ENCODE measurements at regions not wholly inside any gene's neighbourhood (a gene's known extent, or its start where the extent isn't known, plus 50 kb on each side); places are given as distances from the start of the nearest gene placed in this dataset.
"Not testable (repeated sequence)": the region's sequence is repeated elsewhere in the genome, so short reads cannot be mapped to it uniquely, and the experiment has no call there.

DNA sequence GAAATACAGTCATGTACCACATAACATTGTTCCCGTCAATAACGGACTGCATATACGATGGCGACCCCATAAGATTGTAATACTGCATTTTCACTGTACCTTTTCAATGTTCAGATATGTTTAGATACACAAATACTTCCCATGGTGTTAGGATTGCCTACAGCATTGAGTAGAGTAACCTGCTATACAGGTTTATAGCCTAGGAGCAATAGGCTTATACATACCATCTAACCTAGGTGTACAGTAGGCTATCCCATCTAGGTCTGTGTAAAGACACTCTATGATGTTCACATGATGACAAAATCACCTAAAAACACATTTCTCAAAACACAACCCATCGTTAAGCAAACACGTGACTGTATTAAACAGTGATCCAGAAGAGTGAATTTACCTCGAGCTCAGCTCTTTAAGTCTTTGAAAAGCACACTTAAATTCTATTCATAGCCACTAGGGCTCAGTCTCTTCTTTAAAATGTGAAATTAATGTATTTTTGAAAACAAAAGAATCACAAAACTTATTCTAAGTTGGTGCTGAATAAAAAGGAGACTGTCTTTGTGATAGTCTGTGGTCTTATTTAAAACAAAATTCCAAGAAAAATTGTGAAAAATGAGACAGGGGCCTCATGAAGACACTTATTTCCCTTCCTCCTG, 239.1 kb upstream of the ARID2 start:
- Mint-ChIP-seq H3K4me3 (no peak overlapping the region), H3K36me3 (ENCODE audit: low read depth) (no peaks in the 10 kb centered on the region), H3K27me3 (no peaks in the 10 kb centered on the region), H3K27ac (no peak overlapping the region), H3K4me1 (no peaks in the 10 kb centered on the region), H3K9me3 (peaks cover 5% of the 10 kb centered on the region)
- no peak for ATAC-seq (replicated peaks)

DNA sequence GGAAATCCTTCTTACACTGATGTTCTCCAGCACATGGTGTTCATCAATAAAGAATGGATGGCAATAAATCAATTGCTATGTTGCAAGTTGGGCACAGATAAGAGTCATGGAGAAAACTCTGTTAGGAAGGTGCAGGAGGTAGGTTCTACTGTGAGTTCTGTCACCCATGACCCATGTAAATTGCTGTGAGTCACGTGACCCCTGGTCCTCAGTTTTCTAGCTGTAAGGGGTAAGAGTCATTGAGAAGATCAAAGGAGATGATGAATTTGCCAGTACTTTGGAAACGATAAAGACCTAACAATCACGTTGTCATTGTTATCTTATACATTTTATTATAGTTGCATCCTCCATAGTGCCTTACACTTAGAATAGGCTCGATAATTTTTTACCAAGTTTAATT, 235.2 kb upstream of the ARID2 start:
- Mint-ChIP-seq H3K27ac (no peak overlapping the region), H3K36me3 (ENCODE audit: low read depth) (no peaks in the 10 kb centered on the region), H3K4me1 (no peaks in the 10 kb centered on the region), H3K27me3 (no peaks in the 10 kb centered on the region), H3K4me3 (no peak overlapping the region), H3K9me3 (peaks cover 5% of the 10 kb centered on the region)
- ATAC-seq (replicated peaks): no peak

DNA sequence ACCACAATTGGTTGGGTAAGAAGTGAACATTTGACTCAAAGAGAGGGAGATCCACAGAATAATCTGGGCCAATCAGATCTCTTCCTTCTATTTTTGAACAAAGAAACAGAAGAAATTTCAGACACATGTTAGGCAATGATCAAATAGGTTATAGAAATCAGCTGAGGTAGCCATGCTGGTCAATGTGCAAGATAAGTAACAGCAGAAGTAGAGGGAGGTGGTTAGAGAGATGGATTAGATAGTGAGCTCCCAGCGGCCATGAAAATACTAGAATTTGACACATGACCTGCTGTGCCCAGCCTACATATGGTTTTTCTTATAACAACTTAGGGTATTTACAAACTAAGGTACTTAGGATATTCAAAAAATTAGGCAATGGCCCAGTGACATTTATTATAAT, 230.9 kb upstream of the ARID2 start:
- ATAC-seq (replicated peaks): no peak
- Mint-ChIP-seq H3K27me3 (no peaks in the 10 kb centered on the region), H3K9me3 (no peaks in the 10 kb centered on the region), H3K4me3 (no peak overlapping the region), H3K27ac (no peak overlapping the region), H3K36me3 (ENCODE audit: low read depth) (no peaks in the 10 kb centered on the region), H3K4me1 (no peaks in the 10 kb centered on the region)

DNA sequence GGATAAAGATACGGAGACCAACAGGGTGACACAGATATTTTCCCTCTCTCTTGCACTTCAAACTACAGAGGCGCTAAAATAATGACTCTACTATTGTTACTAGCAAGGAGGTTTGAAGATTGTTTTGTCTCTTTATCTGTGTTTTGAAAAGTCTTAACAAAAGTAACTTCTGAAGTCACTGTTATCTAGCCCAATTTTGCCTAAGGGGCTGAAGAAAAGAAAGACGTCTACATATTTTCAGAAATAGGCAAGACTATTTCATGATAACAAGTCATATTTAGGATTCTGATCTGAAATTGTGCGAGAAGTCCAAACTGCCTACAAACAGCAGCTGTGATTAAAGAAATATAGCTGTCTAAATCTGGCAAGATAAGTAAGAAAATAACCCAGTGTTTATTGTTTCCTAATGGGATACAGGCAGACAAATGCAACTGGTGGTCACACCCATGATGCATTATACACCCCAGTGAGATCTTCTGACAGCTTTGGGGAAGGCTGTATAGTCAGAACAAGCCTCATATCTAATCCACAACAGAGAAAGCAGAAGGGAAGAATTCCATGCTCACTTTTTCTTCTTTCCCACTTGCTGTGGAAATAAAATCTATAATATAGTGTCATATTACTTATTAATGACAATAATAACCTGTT, 226.9 kb upstream of the ARID2 start:
- H3K27me3 Mint-ChIP-seq: no peaks in the 10 kb centered on the region
- H3K9me3 Mint-ChIP-seq: no peaks in the 10 kb centered on the region
- no peak overlapping the region for H3K4me3 Mint-ChIP-seq
- ATAC-seq (replicated peaks): no peak
- no peaks in the 10 kb centered on the region for H3K36me3 Mint-ChIP-seq (ENCODE audit: low read depth)
- no peaks in the 10 kb centered on the region for H3K4me1 Mint-ChIP-seq
- no peak overlapping the region for H3K27ac Mint-ChIP-seq

DNA sequence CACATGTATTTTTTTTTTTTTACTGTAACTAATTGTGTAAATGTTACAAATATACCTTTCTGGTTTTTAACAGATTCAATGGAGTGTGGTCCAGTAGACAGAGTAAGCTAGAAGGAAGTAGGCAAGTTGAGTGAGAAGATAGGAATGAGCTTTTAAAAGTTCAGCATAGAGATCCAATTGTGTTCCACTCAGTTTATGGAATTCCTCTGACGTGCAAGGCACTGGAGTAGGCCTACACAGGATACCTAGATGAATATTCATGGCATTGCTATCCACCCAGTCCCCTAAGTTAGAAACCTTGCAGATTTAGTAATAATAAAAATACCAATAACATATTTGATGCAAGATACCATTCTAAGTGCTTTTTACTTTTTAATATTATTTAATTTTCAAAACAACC, 225.6 kb upstream of the ARID2 start:
- Mint-ChIP-seq H3K27me3 (no peaks in the 10 kb centered on the region), H3K4me3 (no peak overlapping the region), H3K4me1 (no peaks in the 10 kb centered on the region), H3K9me3 (no peaks in the 10 kb centered on the region), H3K27ac (no peak overlapping the region), H3K36me3 (ENCODE audit: low read depth) (no peaks in the 10 kb centered on the region)
- ATAC-seq (replicated peaks): no peak

DNA sequence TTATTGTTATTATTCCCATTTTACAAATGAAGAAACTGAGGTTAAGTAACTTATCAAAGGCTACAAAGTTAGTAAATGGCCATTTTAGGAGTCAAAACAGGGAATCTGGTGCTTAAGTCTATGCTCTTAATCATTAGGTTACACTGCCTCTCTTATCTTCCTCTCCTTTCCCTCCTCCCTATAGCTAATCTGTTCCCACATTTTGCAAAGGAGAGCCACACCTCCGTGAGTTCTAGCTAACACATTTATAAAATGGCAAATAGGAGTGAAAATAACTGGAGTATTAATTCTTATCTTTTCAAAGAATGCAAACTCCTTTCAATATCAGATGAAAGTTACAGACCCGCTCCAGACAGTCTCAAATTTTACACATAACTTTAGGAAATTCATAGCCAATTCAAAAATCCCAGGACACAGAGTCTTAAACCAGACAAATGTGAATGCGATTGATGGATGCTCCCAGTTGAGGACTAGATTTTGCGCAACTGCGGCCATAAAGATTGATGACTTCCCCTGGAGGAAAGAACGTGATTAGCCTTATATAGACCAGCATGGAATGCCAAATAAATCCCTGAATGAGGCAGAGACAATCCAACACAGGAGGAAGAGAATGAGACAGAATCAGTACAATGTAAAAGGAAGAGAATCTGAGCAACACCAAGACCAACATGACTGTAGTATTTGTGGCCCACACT, 225.0 kb upstream of the ARID2 start:
- H3K9me3 Mint-ChIP-seq: no peaks in the 10 kb centered on the region
- no peak overlapping the region for H3K27ac Mint-ChIP-seq
- no peaks in the 10 kb centered on the region for H3K4me1 Mint-ChIP-seq

DNA sequence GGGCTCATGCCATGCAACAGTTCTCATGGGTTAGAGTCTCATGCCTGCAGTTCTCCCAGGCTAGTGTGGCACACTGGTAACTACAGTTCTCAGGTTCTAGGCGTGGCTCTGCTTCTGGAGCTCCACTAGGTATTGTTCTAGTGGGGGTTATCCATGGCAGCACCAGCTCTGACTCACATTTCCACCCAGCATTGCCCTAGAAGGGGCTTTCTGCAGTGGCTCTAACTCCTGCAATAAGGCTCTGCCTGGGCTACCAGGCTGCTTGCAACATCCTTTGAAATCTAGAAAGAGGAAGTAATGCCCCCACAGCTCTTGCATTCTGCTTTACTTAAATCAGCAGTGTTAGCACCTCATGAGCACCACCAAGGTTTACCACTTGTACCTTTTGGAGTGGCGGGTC, 220.3 kb upstream of the ARID2 start:
- Mint-ChIP-seq H3K4me3 (no peak overlapping the region), H3K4me1 (no peaks in the 10 kb centered on the region), H3K27ac (no peak overlapping the region), H3K27me3 (no peaks in the 10 kb centered on the region), H3K36me3 (ENCODE audit: low read depth) (no peaks in the 10 kb centered on the region), H3K9me3 (peaks cover 5% of the 10 kb centered on the region)
- no peak for ATAC-seq (replicated peaks)

More for the DNA sequence above, 225.0 kb upstream of the ARID2 start:
- H3K4me3 Mint-ChIP-seq: no peak overlapping the region
- H3K27me3 Mint-ChIP-seq: no peaks in the 10 kb centered on the region
- no peak for ATAC-seq (replicated peaks)
- H3K36me3 Mint-ChIP-seq (ENCODE audit: low read depth): no peaks in the 10 kb centered on the region

DNA sequence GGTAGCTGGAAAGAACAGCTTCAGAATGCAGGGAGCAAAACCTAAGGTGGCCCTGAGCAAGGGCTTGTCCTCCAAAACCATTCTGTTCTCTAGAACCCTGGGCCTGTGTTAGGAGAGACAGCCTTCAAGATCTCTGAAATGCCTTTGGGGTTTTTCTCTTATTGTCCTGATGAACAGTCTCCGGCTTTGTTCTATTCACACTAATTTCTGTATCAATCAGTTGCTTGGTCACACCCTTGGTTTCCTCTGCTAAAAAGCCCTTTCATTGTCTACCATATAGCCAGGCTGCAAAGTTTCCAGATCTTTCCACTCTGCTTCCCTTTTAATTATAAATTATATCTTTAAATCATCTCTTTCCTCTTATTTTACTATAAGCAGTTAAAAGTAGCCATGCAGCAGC, 219.9 kb upstream of the ARID2 start:
- Mint-ChIP-seq H3K4me3 (no peak overlapping the region), H3K27me3 (no peaks in the 10 kb centered on the region), H3K36me3 (ENCODE audit: low read depth) (no peaks in the 10 kb centered on the region)

DNA sequence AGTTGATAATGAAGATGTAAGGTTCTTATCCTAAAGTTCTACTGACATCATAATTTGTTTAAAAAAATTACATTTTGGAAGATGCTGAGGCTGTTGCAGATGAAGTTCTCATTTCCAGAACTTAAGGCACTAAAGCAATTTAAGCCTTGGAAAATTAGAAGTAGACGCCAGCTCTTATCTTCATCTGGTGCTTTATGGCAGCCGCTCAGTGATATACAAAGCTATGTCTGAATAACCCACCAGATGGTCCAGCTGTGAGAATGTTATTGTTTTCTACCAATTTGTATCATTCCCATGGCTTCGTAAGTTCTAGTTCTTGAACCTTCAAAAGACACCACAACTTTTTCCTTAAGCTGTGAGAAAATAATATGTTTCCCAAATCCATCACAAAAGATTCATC, 212.1 kb upstream of the ARID2 start:
- Mint-ChIP-seq H3K4me3 (no peak overlapping the region), H3K4me1 (peaks cover 10% of the 10 kb centered on the region), H3K27me3 (no peaks in the 10 kb centered on the region), H3K27ac (no peak overlapping the region), H3K36me3 (ENCODE audit: low read depth) (no peaks in the 10 kb centered on the region), H3K9me3 (peaks cover under 1% of the 10 kb centered on the region)
- ATAC-seq (replicated peaks): no peak

More for the DNA sequence above, 219.9 kb upstream of the ARID2 start:
- ATAC-seq (replicated peaks): no peak
- H3K9me3 Mint-ChIP-seq: peaks cover 5% of the 10 kb centered on the region
- no peaks in the 10 kb centered on the region for H3K4me1 Mint-ChIP-seq
- H3K27ac Mint-ChIP-seq: no peak overlapping the region

DNA sequence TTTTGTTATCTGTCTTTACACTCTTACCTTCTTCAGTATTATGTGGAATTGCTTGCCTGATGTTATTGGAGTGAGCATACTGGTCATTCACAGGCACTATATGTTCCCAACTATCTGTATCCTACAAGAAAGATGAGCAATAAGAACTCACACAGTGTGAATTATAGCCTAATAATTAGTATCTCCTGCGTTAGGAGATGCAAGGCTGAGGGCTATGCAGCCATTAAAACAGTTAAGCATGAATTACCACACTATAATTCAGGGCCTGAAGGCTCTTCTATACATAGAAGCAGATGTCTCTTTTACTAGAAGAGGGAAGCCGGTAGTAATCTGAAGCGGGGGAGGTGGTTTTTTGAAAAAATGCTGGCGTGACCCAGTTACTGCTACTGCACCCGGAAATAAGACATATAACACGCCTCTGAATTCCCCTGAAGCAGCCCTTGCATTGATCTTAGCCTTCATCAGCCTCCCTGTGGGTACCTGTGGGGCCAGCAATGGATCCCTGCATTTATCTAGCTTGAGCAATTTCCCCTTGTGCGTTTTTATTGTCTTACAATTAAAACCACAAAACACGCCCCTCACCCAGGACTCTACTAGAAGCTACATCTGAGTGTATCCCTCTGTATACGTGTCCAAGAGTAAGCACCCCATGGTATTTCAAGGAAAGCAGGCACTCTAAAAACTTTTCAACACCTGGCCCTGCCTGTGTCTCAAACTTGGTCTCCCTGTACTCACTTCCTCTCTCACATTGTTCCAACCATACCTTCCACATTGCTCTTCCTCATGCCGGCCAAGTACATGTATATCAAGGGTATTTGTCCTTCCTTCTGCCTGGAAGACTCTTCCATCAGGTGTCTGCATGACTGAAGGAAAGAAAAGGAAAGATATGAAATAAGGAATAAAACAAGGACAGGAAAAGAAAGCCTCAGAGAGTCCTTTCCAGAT, 210.9 kb upstream of the ARID2 start:
- H3K4me1 Mint-ChIP-seq: peaks cover 10% of the 10 kb centered on the region
- peak overlapping the region; percentile 62 for H3K4me3 Mint-ChIP-seq
- peaks cover 6% of the 10 kb centered on the region for H3K9me3 Mint-ChIP-seq
- peak; percentile 98 for ATAC-seq (replicated peaks)
- no peaks in the 10 kb centered on the region for H3K36me3 Mint-ChIP-seq (ENCODE audit: low read depth)
- H3K27ac Mint-ChIP-seq: peak overlapping the region; percentile 86
- H3K27me3 Mint-ChIP-seq: no peaks in the 10 kb centered on the region

DNA sequence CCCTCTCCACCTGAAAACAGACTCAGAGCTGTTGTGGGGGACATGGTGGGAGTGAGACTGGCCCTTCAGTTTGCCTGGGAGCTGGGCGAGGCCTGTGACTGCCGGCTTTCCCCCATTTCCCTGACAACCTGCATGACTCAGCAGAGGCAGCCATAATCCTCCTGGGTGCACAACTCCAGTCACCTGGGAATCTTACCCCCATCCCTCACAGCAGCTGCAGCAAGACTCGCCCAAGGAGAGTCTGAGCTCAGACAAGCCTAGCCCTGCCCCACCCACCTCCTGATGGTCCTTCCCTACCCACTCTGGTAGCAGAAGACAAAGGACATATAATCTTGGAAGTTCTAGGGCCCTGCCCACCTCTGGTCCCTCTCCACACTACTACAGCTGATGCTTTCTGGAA, 207.3 kb upstream of the ARID2 start:
- no peaks in the 10 kb centered on the region for H3K27me3 Mint-ChIP-seq
- no peak overlapping the region for H3K4me3 Mint-ChIP-seq
- no peak for ATAC-seq (replicated peaks)
- H3K9me3 Mint-ChIP-seq: peaks cover 18% of the 10 kb centered on the region
- peak overlapping the region; percentile 27 for H3K27ac Mint-ChIP-seq
- H3K36me3 Mint-ChIP-seq (ENCODE audit: low read depth): no peaks in the 10 kb centered on the region
- H3K4me1 Mint-ChIP-seq: peaks cover 10% of the 10 kb centered on the region

DNA sequence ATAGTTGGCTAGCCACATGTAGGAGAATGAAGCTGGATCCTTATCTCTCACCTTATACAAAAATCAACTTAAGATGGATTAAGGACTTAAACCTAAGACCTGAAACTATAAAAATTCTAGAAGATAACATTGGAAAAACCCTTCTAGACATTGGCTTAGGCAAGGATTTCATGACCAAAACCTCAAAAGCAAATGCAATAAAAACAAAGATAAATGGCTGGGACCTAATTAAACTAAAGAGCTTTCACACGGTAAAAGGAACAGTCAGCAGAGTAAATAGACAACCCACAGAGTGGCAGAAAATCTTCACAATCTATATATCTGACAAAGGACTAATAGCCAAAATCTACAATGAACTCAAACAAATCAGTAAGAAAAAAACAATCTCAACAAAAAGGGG, 202.7 kb upstream of the ARID2 start:
- H3K36me3 Mint-ChIP-seq (ENCODE audit: low read depth); H3K27ac Mint-ChIP-seq; H3K4me1 Mint-ChIP-seq; H3K4me3 Mint-ChIP-seq; ATAC-seq (replicated peaks); H3K27me3 Mint-ChIP-seq: not testable (repeated sequence)
- peaks cover 24% of the 10 kb centered on the region for H3K9me3 Mint-ChIP-seq

DNA sequence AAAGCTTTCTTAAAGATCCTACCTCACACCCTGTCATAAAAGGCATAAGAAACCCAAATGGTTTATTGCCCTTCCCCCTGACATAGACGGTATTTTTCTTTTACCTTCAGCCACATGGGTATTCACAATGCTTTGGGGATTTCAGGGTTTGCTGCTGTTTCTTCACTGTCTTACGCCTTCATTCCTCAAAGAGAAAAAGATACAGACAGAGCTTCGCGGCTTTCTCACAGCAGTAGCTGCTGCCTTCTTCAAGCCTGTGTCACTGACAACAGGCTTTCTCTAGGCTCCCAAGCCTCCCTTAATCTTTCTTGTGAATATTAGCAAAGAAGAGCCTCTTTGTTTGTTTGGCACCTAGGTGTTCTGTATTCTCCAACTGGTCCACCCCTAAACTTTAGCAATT, 197.4 kb upstream of the ARID2 start:
- Mint-ChIP-seq H3K27me3 (peaks cover 4% of the 10 kb centered on the region), H3K36me3 (ENCODE audit: low read depth) (no peaks in the 10 kb centered on the region), H3K4me1 (no peaks in the 10 kb centered on the region), H3K4me3 (no peak overlapping the region), H3K27ac (no peak overlapping the region), H3K9me3 (peaks cover 7% of the 10 kb centered on the region)
- ATAC-seq (replicated peaks): no peak

DNA sequence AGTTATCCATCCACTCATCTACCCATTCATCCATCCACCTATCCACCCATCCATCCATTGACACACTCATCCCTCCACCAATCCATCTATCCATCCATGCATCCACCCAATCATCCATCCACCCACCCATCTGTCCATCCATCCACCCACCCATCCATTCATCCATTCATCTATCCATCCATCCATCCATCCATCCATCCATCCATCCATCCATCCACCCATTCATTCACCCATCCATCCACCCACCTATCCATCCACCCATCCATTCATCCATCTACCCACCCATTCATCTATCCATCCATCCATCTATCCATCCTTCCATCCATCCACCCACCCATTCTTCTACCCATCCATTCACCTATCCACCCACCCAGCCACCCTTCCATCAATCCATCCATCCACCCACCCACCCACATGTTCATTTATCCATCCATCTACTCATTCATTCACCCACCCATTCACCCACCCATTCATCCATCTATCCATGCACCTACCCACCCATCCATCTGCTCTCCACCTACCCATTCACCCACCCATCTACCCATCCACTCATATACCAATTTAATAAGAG, 193.8 kb upstream of the ARID2 start:
- no peaks in the 10 kb centered on the region for H3K9me3 Mint-ChIP-seq
- no peaks in the 10 kb centered on the region for H3K4me1 Mint-ChIP-seq
- H3K36me3 Mint-ChIP-seq (ENCODE audit: low read depth): no peaks in the 10 kb centered on the region
- ATAC-seq (replicated peaks): no peak
- H3K27ac Mint-ChIP-seq: no peak overlapping the region
- H3K4me3 Mint-ChIP-seq: no peak overlapping the region
- H3K27me3 Mint-ChIP-seq: peaks cover 4% of the 10 kb centered on the region
